BJ (cell line): ENCODE measurements at regions not wholly inside any gene's neighbourhood (a gene's known extent, or its start where the extent isn't known, plus 50 kb on each side); places are given as distances from the start of the nearest gene placed in this dataset.

Experiments
- CTCF ChIA-PET: fragments of 350-600 bp; formaldehyde crosslinking; extraction: SDS; loops from one replicate; lab custom pipeline; 2021; ENCODE audit warnings: antibody characterized with exemption, inconsistent platforms; lab: Yijun Ruan, JAX
- POLR2A ChIA-PET: fragments of 300-600 bp; sonication (Branson Sonifier 250); formaldehyde crosslinking; extraction: SDS; loops from one replicate; lab custom pipeline; 2021; ENCODE audit warnings: antibody characterized with exemption; lab: Charles Lee
- DNase-seq: peaks from one replicate; pipeline ENCODE4 v3.0.0-alpha.2; 2011; ENCODE audit warnings: low read depth
- H3K27me3 ChIP-seq: 2 replicates; pipeline ENCODE4 v1.6.0; 2011; ENCODE audit warnings: low read length; ENCODE audit not compliant: control insufficient read depth, insufficient read depth
- H3K36me3 ChIP-seq: 2 replicates; pipeline ENCODE4 v1.5.1; 2011; ENCODE audit warnings: low read length; ENCODE audit not compliant: control insufficient read depth, insufficient read depth
- H3K4me3 ChIP-seq: 2 replicates; pipeline ENCODE4 v1.5.1; 2011; ENCODE audit warnings: low read depth, mild to moderate bottlenecking, control low read depth, low read length
- TF ChIP-seq, protein P1 (sequence below): IDR thresholded peaks from 2 replicates; pipeline ENCODE4 v1.5.1; 2011; ENCODE audit warnings: low read depth, mild to moderate bottlenecking, control low read depth, inconsistent platforms, low read length, moderate library complexity; ENCODE audit not compliant: insufficient read depth

DNA sequence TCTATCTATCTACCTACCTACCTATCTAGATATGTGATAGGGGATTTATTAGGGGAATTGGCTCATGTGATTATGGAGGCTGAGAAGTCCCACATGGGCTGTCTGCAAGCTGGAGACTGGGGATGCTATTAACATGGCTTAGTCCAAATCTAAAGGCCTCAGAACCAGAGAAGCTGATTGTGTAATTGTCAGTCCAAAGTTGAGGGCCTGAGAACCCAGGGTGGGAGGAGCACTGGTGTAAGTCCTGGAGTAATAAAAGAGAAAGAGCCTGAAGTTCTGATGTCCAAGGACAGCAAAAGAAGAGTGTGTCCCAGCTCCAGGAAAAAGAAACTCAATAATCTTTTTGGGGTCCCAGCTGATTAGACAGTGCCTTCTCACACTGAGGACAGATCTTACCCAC, 98.5 kb upstream of the SEL1L start:
- ChIA-PET POLR2A (no interaction called here), CTCF (no interaction called here)
- no peak for DNase-seq
- H3K4me3 ChIP-seq: no peak overlapping the region
- TF ChIP-seq, protein P1, sequence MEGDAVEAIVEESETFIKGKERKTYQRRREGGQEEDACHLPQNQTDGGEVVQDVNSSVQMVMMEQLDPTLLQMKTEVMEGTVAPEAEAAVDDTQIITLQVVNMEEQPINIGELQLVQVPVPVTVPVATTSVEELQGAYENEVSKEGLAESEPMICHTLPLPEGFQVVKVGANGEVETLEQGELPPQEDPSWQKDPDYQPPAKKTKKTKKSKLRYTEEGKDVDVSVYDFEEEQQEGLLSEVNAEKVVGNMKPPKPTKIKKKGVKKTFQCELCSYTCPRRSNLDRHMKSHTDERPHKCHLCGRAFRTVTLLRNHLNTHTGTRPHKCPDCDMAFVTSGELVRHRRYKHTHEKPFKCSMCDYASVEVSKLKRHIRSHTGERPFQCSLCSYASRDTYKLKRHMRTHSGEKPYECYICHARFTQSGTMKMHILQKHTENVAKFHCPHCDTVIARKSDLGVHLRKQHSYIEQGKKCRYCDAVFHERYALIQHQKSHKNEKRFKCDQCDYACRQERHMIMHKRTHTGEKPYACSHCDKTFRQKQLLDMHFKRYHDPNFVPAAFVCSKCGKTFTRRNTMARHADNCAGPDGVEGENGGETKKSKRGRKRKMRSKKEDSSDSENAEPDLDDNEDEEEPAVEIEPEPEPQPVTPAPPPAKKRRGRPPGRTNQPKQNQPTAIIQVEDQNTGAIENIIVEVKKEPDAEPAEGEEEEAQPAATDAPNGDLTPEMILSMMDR: no peak
- no peaks in the 10 kb centered on the region for H3K36me3 ChIP-seq
- no peaks in the 10 kb centered on the region for H3K27me3 ChIP-seq

DNA sequence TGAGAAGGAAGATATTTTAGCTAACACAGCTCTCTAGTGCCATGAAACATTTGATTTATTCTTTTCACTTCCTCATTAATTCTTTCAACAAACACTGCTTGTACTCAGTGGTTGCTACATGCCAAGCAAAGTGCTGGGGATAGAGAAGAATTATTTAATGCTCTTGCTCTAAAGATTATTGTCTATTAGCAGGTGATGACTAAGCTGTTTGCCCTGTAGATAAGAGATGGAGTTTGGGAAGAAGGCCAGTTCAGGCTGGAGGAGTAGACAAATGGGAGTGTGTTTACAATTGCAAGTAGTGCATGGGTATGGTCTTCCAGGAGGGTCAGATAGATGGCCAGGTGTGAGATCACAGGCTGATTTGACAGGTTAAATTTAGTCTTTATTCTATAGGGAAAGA, 99.8 kb upstream of the SEL1L start:
- no peaks in the 10 kb centered on the region for H3K36me3 ChIP-seq
- DNase-seq: no peak
- ChIA-PET CTCF (no interaction called here), POLR2A (no interaction called here)
- TF ChIP-seq, protein P1: no peak
- no peak overlapping the region for H3K4me3 ChIP-seq
- H3K27me3 ChIP-seq: no peaks in the 10 kb centered on the region

DNA sequence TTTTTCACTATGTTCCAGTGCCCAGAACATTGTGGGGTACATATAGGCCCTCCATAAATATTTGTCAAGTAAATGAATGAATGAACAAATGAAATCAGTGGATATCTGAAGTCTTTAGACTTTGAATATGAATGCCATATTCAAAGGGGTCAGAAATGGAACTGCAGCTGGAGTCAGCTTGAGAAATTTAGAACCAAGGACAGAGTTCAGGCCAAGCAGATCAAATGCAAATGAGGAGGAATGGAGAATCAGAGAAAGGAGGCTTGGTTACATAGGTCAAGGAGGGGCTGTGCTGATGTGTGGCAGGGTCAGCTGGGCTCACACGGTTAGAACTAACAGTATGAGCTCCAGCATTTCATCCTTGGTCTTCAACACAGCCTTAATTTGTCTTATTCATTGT, 104.0 kb upstream of the SEL1L start:
- POLR2A ChIA-PET: no interaction called here
- no peaks in the 10 kb centered on the region for H3K27me3 ChIP-seq
- no peak for DNase-seq
- no peaks in the 10 kb centered on the region for H3K36me3 ChIP-seq
- TF ChIP-seq, protein P1: no peak
- CTCF ChIA-PET: no interaction called here
- H3K4me3 ChIP-seq: no peak overlapping the region

DNA sequence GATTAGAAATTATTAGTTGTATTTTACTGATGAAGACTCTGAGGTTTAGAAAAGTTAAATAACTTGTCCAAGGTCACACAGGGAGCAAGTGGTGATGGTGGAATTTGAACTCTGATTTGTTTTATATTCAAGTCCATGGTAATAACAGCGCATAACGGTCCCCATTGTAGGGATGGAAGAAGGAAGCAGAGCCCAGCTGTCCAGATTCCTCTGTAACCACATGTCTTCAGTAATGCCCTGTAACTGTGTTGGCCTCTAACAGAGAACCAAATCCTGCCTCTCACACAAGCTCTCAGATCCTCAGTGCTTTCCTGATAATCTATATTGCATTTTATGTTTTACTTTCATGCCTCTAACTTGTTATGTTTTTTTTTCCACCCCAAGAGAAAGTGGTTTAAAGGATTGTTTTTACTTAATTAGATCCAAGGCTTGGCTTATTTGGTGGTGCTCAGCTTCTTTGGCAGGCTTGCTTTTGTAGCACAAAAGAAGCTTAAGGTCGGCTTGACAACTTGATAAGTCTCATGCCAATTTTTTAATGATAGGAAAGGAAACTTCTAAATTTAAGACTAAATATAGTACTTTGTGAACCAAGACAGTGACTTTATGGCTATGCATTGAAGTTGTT, 105.1 kb upstream of the SEL1L start:
- Histone ChIP-seq H3K27me3 (no peaks in the 10 kb centered on the region), H3K4me3 (no peak overlapping the region), H3K36me3 (no peaks in the 10 kb centered on the region)
- TF ChIP-seq, protein P1: no peak
- DNase-seq: no peak
- ChIA-PET CTCF (no interaction called here), POLR2A (no interaction called here)

DNA sequence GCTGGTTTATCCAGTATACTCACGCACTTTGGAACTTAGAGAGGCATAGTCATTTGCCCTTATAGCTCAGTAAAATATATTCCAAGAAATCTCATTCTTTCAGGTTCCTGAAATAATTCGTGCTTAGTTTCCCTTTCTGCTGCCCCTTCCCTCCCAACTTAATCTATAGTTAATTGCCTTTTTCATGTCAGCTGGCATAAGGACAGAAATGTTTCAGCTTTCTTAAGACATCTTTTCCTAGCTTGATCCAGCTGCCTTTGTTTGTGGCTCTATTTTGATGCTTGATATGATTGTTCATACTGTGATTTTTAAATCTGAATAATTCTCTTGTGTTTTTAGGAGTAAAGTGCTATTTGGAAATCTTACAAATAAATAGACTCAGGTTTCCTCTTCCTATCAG, 120.0 kb upstream of the SEL1L start:
- POLR2A ChIA-PET: no interaction called here
- DNase-seq: no peak
- TF ChIP-seq, protein P1: no peak
- Histone ChIP-seq H3K36me3 (no peaks in the 10 kb centered on the region), H3K27me3 (no peaks in the 10 kb centered on the region), H3K4me3 (no peak overlapping the region)
- CTCF ChIA-PET: no interaction called here
